ENCODE measurements at regions not wholly inside any gene's neighbourhood (a gene's known extent, or its start where the extent isn't known, plus 50 kb on each side); places are given as distances from the start of the nearest gene placed in this dataset.

GRCh38 chr12:77754086-77754485 lies 76.6 kb upstream of the NAV3 start:
- Histone ChIP-seq H3K4me1 (ENCODE audit: control insufficient read depth, insufficient read depth, low read length) (peaks cover 7% of the 10 kb centered on the region), H3K9ac (ENCODE audit: extremely low read depth, low read length, poor library complexity, severe bottlenecking) (no peak overlapping the region), H3K9me3 (ENCODE audit: control insufficient read depth, low read length) (no peaks in the 10 kb centered on the region), H3K27ac (ENCODE audit: low read depth, low read length) (no peak overlapping the region), H3K27me3 (ENCODE audit: control insufficient read depth, insufficient read depth, low read length, poor library complexity, severe bottlenecking) (no peaks in the 10 kb centered on the region), H3K4me3 (ENCODE audit: low read length) (peak overlapping the region; percentile 76), H3K36me3 (ENCODE audit: control insufficient read depth, insufficient read depth, low read length) (no peaks in the 10 kb centered on the region)
- peak; percentile 80 for DNase-seq
- Mint-ChIP-seq H3K27me3 (ENCODE audit: insufficient read depth) (no peaks in the 10 kb centered on the region), H3K36me3 (ENCODE audit: low read depth) (no peaks in the 10 kb centered on the region), H3K9me3 (no peaks in the 10 kb centered on the region), H3K4me3 (peak overlapping the region; percentile 20), H3K27ac (peak overlapping the region; percentile 86), H3K4me1 (peaks cover 32% of the 10 kb centered on the region)
- TF ChIP-seq CTCF (conservative IDR thresholded peaks at IDR 0.05), result no peak
- WGBS, 2 experiments (ENCODE audit: insufficient coverage in 1 of 2, insufficient read length in 1 of 2), result 65% methylated on average over 3 of the region's 4 CpGs; no CpG with 5 or more reads in 1 of the 2 experiments

GRCh38 chr12:77751939-77752338 lies 78.8 kb upstream of the NAV3 start:
- 64% methylated on average over 2 of the region's 2 CpGs; no CpG with 5 or more reads in 1 of the 2 experiments for WGBS, 2 experiments (ENCODE audit: insufficient coverage in 1 of 2, insufficient read length in 1 of 2)
- H3K9me3 Mint-ChIP-seq, result no peaks in the 10 kb centered on the region

GRCh38 chr12:77746096-77746495 lies 84.6 kb upstream of the NAV3 start:
- Histone ChIP-seq H3K4me1 (ENCODE audit: control insufficient read depth, insufficient read depth, low read length) (peaks cover 1% of the 10 kb centered on the region), H3K27ac (ENCODE audit: low read depth, low read length) (no peak overlapping the region), H3K36me3 (ENCODE audit: control insufficient read depth, insufficient read depth, low read length) (no peaks in the 10 kb centered on the region), H3K27me3 (ENCODE audit: control insufficient read depth, insufficient read depth, low read length, poor library complexity, severe bottlenecking) (no peaks in the 10 kb centered on the region), H3K9me3 (ENCODE audit: control insufficient read depth, low read length) (no peaks in the 10 kb centered on the region), H3K9ac (ENCODE audit: extremely low read depth, low read length, poor library complexity, severe bottlenecking) (no peak overlapping the region), H3K4me3 (ENCODE audit: low read length) (no peak overlapping the region)
- H3K4me1 Mint-ChIP-seq, result peaks cover 3% of the 10 kb centered on the region
- H3K4me3 Mint-ChIP-seq, result no peak overlapping the region
- H3K27me3 Mint-ChIP-seq (ENCODE audit: insufficient read depth), result no peaks in the 10 kb centered on the region
- no peaks in the 10 kb centered on the region for H3K36me3 Mint-ChIP-seq (ENCODE audit: low read depth)
- no peaks in the 10 kb centered on the region for H3K9me3 Mint-ChIP-seq
- no peak for TF ChIP-seq CTCF (conservative IDR thresholded peaks at IDR 0.05)
- H3K27ac Mint-ChIP-seq, result no peak overlapping the region
- DNase-seq, result no peak
- WGBS, 2 experiments (ENCODE audit: insufficient coverage in 1 of 2, insufficient read length in 1 of 2), result 80 to 100% methylated on average over 1 to 2 of the region's 3 CpGs

More at GRCh38 chr12:77751939-77752338, 78.8 kb upstream of the NAV3 start:
- Mint-ChIP-seq H3K27ac (no peak overlapping the region), H3K36me3 (ENCODE audit: low read depth) (no peaks in the 10 kb centered on the region), H3K4me1 (peaks cover 30% of the 10 kb centered on the region), H3K4me3 (no peak overlapping the region), H3K27me3 (ENCODE audit: insufficient read depth) (no peaks in the 10 kb centered on the region)
- H3K9me3 ChIP-seq (ENCODE audit: control insufficient read depth, low read length), result no peaks in the 10 kb centered on the region
- H3K9ac ChIP-seq (ENCODE audit: extremely low read depth, low read length, poor library complexity, severe bottlenecking), result no peak overlapping the region
- H3K27ac ChIP-seq (ENCODE audit: low read depth, low read length), result no peak overlapping the region
- H3K4me3 ChIP-seq (ENCODE audit: low read length), result no peak overlapping the region
- no peaks in the 10 kb centered on the region for H3K36me3 ChIP-seq (ENCODE audit: control insufficient read depth, insufficient read depth, low read length)
- H3K27me3 ChIP-seq (ENCODE audit: control insufficient read depth, insufficient read depth, low read length, poor library complexity, severe bottlenecking), result no peaks in the 10 kb centered on the region
- no peak for TF ChIP-seq CTCF (conservative IDR thresholded peaks at IDR 0.05)
- peaks cover 7% of the 10 kb centered on the region for H3K4me1 ChIP-seq (ENCODE audit: control insufficient read depth, insufficient read depth, low read length)
- no peak for DNase-seq
